SIG-M5 treated with dmso at 0.1 percent for 504 hours (cell line): ENCODE measurements at regions not wholly inside any gene's neighbourhood (a gene's known extent, or its start where the extent isn't known, plus 50 kb on each side); places are given as distances from the start of the nearest gene placed in this dataset.
"Not testable (repeated sequence)": the region's sequence is repeated elsewhere in the genome, so short reads cannot be mapped to it uniquely, and the experiment has no call there.

ENCODE experiments used
- DNase-seq: peaks from one replicate; lab custom pipeline; 2025; ENCODE audit not compliant: unreplicated experiment; lab: John Stamatoyannopoulos, UW

- not testable (repeated sequence) for DNase-seq
These were observed 165.1 kb downstream of the IER5 start for GRCh38 chr1:181253601-181254000.

GRCh38 chr1:181255270-181255929 is 166.9 kb downstream of the IER5 start:
- no peak for DNase-seq

GRCh38 chr1:181257117-181257516 is 168.6 kb downstream of the IER5 start:
- DNase-seq: no peak

GRCh38 chr1:181259026-181259745 is 170.7 kb downstream of the IER5 start:
- no peak for DNase-seq

- no peak for DNase-seq
These were observed 171.8 kb downstream of the IER5 start for GRCh38 chr1:181260271-181260670.

- DNase-seq: no peak
These were observed 172.5 kb downstream of the IER5 start for GRCh38 chr1:181260994-181261393.

- DNase-seq: no peak
These were observed 173.6 kb downstream of the IER5 start for GRCh38 chr1:181262069-181262468.

- DNase-seq: no peak
These were observed 174.9 kb downstream of the IER5 start for GRCh38 chr1:181263444-181263843.

GRCh38 chr1:181264821-181265220 is 176.3 kb downstream of the IER5 start:
- no peak for DNase-seq

GRCh38 chr1:181284978-181285377 is 196.5 kb downstream of the IER5 start:
- DNase-seq: no peak

GRCh38 chr1:181295217-181295616 is 188.1 kb upstream of the CACNA1E start:
- DNase-seq: no peak

- DNase-seq: no peak
These were observed 187.1 kb upstream of the CACNA1E start for GRCh38 chr1:181296180-181296579.

- no peak for DNase-seq
These were observed 175.2 kb upstream of the CACNA1E start for GRCh38 chr1:181308098-181308497.

GRCh38 chr1:181310560-181310959 is 172.8 kb upstream of the CACNA1E start:
- no peak for DNase-seq

GRCh38 chr1:181312946-181313345 is 170.4 kb upstream of the CACNA1E start:
- DNase-seq: no peak

- no peak for DNase-seq
These were observed 169.9 kb upstream of the CACNA1E start for GRCh38 chr1:181313466-181313865.

- DNase-seq: no peak
These were observed 169.3 kb upstream of the CACNA1E start for GRCh38 chr1:181314010-181314409.

GRCh38 chr1:181314959-181315358 is 168.4 kb upstream of the CACNA1E start:
- DNase-seq: no peak

GRCh38 chr1:181317261-181317930 is 165.9 kb upstream of the CACNA1E start:
- no peak for DNase-seq

- DNase-seq: no peak
These were observed 165.1 kb upstream of the CACNA1E start for GRCh38 chr1:181318022-181318857.

GRCh38 chr1:181318858-181319235 is 164.5 kb upstream of the CACNA1E start:
- no peak for DNase-seq
